ENCODE measurements at regions not wholly inside any gene's neighbourhood (a gene's known extent, or its start where the extent isn't known, plus 50 kb on each side); places are given as distances from the start of the nearest gene placed in this dataset.

GRCh38 chr2:120464448-120464931 is 118.6 kb downstream of the INHBB start (continued):
- TF ChIP-seq ARID4A (CRISPR knock-in tag; IDR thresholded peaks at IDR 0.05; ENCODE audit: borderline replicate concordance) (no peak), TEAD2 (CRISPR knock-in tag; IDR thresholded peaks at IDR 0.05) (no peak), ERF (CRISPR knock-in tag; IDR thresholded peaks at IDR 0.05) (no peak), TBL1XR1 (IDR thresholded peaks at IDR 0.05; ENCODE audit: borderline replicate concordance, low read length, partially characterized antibody) (no peak), ESRRA (CRISPR knock-in tag; IDR thresholded peaks at IDR 0.05; ENCODE audit: low read depth) (no peak), ZBTB8A (CRISPR knock-in tag; IDR thresholded peaks at IDR 0.05; ENCODE audit: borderline replicate concordance, low read depth) (no peak), MZF1 (CRISPR knock-in tag; IDR thresholded peaks at IDR 0.05; ENCODE audit: borderline replicate concordance) (no peak), FOXK1 (CRISPR knock-in tag; IDR thresholded peaks at IDR 0.05; ENCODE audit: borderline replicate concordance, low read depth) (no peak), HNRNPUL1 (IDR thresholded peaks at IDR 0.05; ENCODE audit: low read depth, low read length) (no peak), ZNF235 (CRISPR knock-in tag; IDR thresholded peaks at IDR 0.05; ENCODE audit: borderline replicate concordance) (no peak), RFXAP (CRISPR knock-in tag; IDR thresholded peaks at IDR 0.05; ENCODE audit: borderline replicate concordance) (no peak), SIX1 (CRISPR knock-in tag; IDR thresholded peaks at IDR 0.05; ENCODE audit: borderline replicate concordance) (no peak), ZNF256 (CRISPR knock-in tag; conservative IDR thresholded peaks at IDR 0.05) (no peak), SKIL (CRISPR knock-in tag; IDR thresholded peaks at IDR 0.05; ENCODE audit: borderline replicate concordance) (no peak), SALL2 (CRISPR knock-in tag; IDR thresholded peaks at IDR 0.05) (no peak; the same call in 1 of the 2 replicates), ZNF12 (CRISPR knock-in tag; IDR thresholded peaks at IDR 0.05) (no peak), FOXO4 (CRISPR knock-in tag; conservative IDR thresholded peaks at IDR 0.05) (no peak), ZNF335 (CRISPR knock-in tag; IDR thresholded peaks at IDR 0.05) (no peak), PHB2 (IDR thresholded peaks at IDR 0.05; ENCODE audit: partially characterized antibody) (no peak)
- TF ChIP-seq, protein P1, sequence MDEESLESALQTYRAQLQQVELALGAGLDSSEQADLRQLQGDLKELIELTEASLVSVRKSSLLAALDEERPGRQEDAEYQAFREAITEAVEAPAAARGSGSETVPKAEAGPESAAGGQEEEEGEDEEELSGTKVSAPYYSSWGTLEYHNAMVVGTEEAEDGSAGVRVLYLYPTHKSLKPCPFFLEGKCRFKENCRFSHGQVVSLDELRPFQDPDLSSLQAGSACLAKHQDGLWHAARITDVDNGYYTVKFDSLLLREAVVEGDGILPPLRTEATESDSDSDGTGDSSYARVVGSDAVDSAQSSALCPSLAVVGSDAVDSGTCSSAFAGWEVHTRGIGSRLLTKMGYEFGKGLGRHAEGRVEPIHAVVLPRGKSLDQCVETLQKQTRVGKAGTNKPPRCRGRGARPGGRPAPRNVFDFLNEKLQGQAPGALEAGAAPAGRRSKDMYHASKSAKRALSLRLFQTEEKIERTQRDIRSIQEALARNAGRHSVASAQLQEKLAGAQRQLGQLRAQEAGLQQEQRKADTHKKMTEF (CRISPR knock-in tag; IDR thresholded peaks at IDR 0.05) = no peak
- TF ChIP-seq, protein P2, sequence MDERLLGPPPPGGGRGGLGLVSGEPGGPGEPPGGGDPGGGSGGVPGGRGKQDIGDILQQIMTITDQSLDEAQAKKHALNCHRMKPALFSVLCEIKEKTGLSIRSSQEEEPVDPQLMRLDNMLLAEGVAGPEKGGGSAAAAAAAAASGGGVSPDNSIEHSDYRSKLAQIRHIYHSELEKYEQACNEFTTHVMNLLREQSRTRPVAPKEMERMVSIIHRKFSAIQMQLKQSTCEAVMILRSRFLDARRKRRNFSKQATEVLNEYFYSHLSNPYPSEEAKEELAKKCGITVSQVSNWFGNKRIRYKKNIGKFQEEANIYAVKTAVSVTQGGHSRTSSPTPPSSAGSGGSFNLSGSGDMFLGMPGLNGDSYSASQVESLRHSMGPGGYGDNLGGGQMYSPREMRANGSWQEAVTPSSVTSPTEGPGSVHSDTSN (CRISPR knock-in tag; IDR thresholded peaks at IDR 0.05) = no peak
